H9 (cell line): ENCODE measurements at regions not wholly inside any gene's neighbourhood (a gene's known extent, or its start where the extent isn't known, plus 50 kb on each side); places are given as distances from the start of the nearest gene placed in this dataset.

Experiments used
- DNase-seq: peaks from one replicate; pipeline ENCODE4 v3.0.0-alpha.2; 2017
- H2AFZ ChIP-seq: one replicate; pipeline ENCODE4 v1.6.1; 2013; ENCODE audit warnings: mild to moderate bottlenecking, low read length, control low read depth, moderate library complexity
- H2AK5ac ChIP-seq: 2 replicates; pipeline ENCODE4 v1.6.1; 2013; ENCODE audit warnings: low read length, control low read depth, mixed read lengths; ENCODE audit not compliant: insufficient read length
- H2BK120ac ChIP-seq: one replicate; pipeline ENCODE4 v1.6.1; 2013; ENCODE audit warnings: low read depth, mild to moderate bottlenecking, low read length, control low read depth, inconsistent platforms; ENCODE audit not compliant: poor library complexity, severe bottlenecking
- H2BK12ac ChIP-seq: 2 replicates; pipeline ENCODE4 v1.6.1; 2013; ENCODE audit warnings: low read length, control low read depth, mixed read lengths, low read depth; ENCODE audit not compliant: insufficient read length
- H2BK15ac ChIP-seq: 2 replicates; pipeline ENCODE4 v1.6.1; 2013; ENCODE audit warnings: low read depth, low read length, control low read depth
- H2BK20ac ChIP-seq: one replicate; pipeline ENCODE4 v1.6.1; 2013; ENCODE audit warnings: low read depth, mild to moderate bottlenecking, low read length, control low read depth, inconsistent platforms; ENCODE audit not compliant: poor library complexity, severe bottlenecking
- H2BK5ac ChIP-seq: 2 replicates; pipeline ENCODE4 v1.6.1; 2013; ENCODE audit warnings: low read length, control low read depth, mixed read lengths; ENCODE audit not compliant: insufficient read length
- H3K14ac ChIP-seq: 2 replicates; pipeline ENCODE4 v1.6.1; 2013; ENCODE audit warnings: low read length, control low read depth; ENCODE audit not compliant: insufficient read depth
- H3K18ac ChIP-seq: 2 replicates; pipeline ENCODE4 v1.6.1; 2013; ENCODE audit warnings: low read depth, mild to moderate bottlenecking, mixed read lengths, low read length, control low read depth; ENCODE audit not compliant: insufficient read length
- H3K23ac ChIP-seq: 2 replicates; pipeline ENCODE4 v1.6.1; 2013; ENCODE audit warnings: low read length, control low read depth, mixed read lengths, low read depth; ENCODE audit not compliant: insufficient read length
- H3K23me2 ChIP-seq: 2 replicates; pipeline ENCODE4 v1.6.1; 2013; ENCODE audit warnings: low read depth, mild to moderate bottlenecking, mixed read lengths, low read length, control low read depth; ENCODE audit not compliant: insufficient read length, poor library complexity, severe bottlenecking
- H3K27ac ChIP-seq: 2 replicates; pipeline ENCODE4 v1.5.1; 2013; ENCODE audit warnings: low read length, control low read depth, mixed read lengths, low read depth; ENCODE audit not compliant: insufficient read length
- H3K27me3 ChIP-seq: 2 replicates; pipeline ENCODE4 v1.6.1; 2013; ENCODE audit warnings: low read length, control low read depth, inconsistent platforms; ENCODE audit not compliant: insufficient read depth
- H3K4ac ChIP-seq: 2 replicates; pipeline ENCODE4 v1.6.1; 2013; ENCODE audit warnings: low read depth, mild to moderate bottlenecking, control low read depth, inconsistent platforms, low read length, moderate library complexity
- H3K4me1 ChIP-seq: 2 replicates; pipeline ENCODE4 v1.6.1; 2013; ENCODE audit warnings: low read length, control low read depth, inconsistent platforms; ENCODE audit not compliant: insufficient read depth
- H3K4me2 ChIP-seq: 2 replicates; pipeline ENCODE4 v1.6.1; 2013; ENCODE audit warnings: low read length, control low read depth, mixed read lengths; ENCODE audit not compliant: insufficient read length, insufficient read depth
- H3K56ac ChIP-seq: 2 replicates; pipeline ENCODE4 v1.6.1; 2013; ENCODE audit warnings: low read depth, mild to moderate bottlenecking, mixed read lengths, low read length, control low read depth; ENCODE audit not compliant: insufficient read length
- H3K79me1 ChIP-seq: 2 replicates; pipeline ENCODE4 v1.6.1; 2013; ENCODE audit warnings: low read depth, mild to moderate bottlenecking, moderate library complexity, low read length, control low read depth, inconsistent platforms; ENCODE audit not compliant: insufficient read depth, poor library complexity, severe bottlenecking
- H3K79me2 ChIP-seq: 2 replicates; pipeline ENCODE4 v1.6.1; 2013; ENCODE audit warnings: low read length, control low read depth, inconsistent platforms; ENCODE audit not compliant: insufficient read depth
- H3K9ac ChIP-seq: 2 replicates; pipeline ENCODE4 v1.6.1; 2013; ENCODE audit warnings: low read length, control low read depth, mixed read lengths; ENCODE audit not compliant: insufficient read length; ENCODE audit errors: extremely low read depth
- H3K9me3 ChIP-seq: one replicate; pipeline ENCODE4 v1.6.1; 2013; ENCODE audit warnings: low read depth, low read length, inconsistent platforms; ENCODE audit not compliant: control insufficient read depth
- H3T11ph ChIP-seq: one replicate; pipeline ENCODE4 v1.6.1; 2013; ENCODE audit warnings: mild to moderate bottlenecking, low read length, control low read depth, inconsistent platforms
- H4K20me1 ChIP-seq: one replicate; pipeline ENCODE4 v1.6.1; 2013; ENCODE audit not compliant: control insufficient read depth, insufficient read length, insufficient read depth
- H4K5ac ChIP-seq: 2 replicates; pipeline ENCODE4 v1.6.1; 2013; ENCODE audit warnings: low read depth, mild to moderate bottlenecking, mixed read lengths, low read length, control low read depth; ENCODE audit not compliant: insufficient read length
- H4K8ac ChIP-seq: replicated peaks from 2 replicates; pipeline ENCODE4 v1.6.1; 2013; ENCODE audit warnings: low read length, control low read depth, mixed read lengths, low read depth; ENCODE audit not compliant: insufficient read length
- H4K91ac ChIP-seq: 2 replicates; pipeline ENCODE4 v1.6.1; 2013; ENCODE audit warnings: low read depth, mild to moderate bottlenecking, moderate library complexity, mixed read lengths, low read length, control low read depth; ENCODE audit not compliant: insufficient read length
- H3K27ac Mint-ChIP-seq, 3 experiments: 2 replicates in 2 of 3; 3 replicates in 1 of 3; pipeline ENCODE4 v1.8.0; 2020 to 2021; ENCODE audit warnings: mixed read lengths in 3 of 3, mild to moderate bottlenecking in 1 of 3, moderate library complexity in 1 of 3
- H3K27me3 Mint-ChIP-seq: 2 replicates; pipeline ENCODE4 v1.8.0; 2021; ENCODE audit warnings: low read depth, mild to moderate bottlenecking, moderate library complexity, mixed read lengths
- H3K36me3 Mint-ChIP-seq, 3 experiments: 2 replicates in 2 of 3; 3 replicates in 1 of 3; pipeline ENCODE4 v1.8.0; 2020 to 2021; ENCODE audit warnings: low read depth in 3 of 3, mixed read lengths in 3 of 3; ENCODE audit not compliant: insufficient read depth in 1 of 3
- H3K4me1 Mint-ChIP-seq, 2 experiments: 2 replicates each; pipeline ENCODE4 v1.8.0; 2020; ENCODE audit warnings: mixed read lengths in 2 of 2
- H3K4me3 Mint-ChIP-seq, 2 experiments: 2 replicates in 1 of 2; 3 replicates in 1 of 2; pipeline ENCODE4 v1.8.0; 2020 to 2021; ENCODE audit warnings: mild to moderate bottlenecking in 2 of 2, mixed read lengths in 2 of 2, moderate library complexity in 1 of 2
- H3K9me3 Mint-ChIP-seq, 2 experiments: 2 replicates in 1 of 2; 3 replicates in 1 of 2; pipeline ENCODE4 v1.8.0; 2020; ENCODE audit warnings: mild to moderate bottlenecking in 2 of 2, mixed read lengths in 2 of 2, moderate library complexity in 1 of 2
- CTCF ChIP-seq: fragments of 200-600 bp; sonication (generic); conservative IDR thresholded peaks from 3 replicates; pipeline ENCODE4 v1.8.0; 2021; ENCODE audit warnings: antibody characterized with exemption, mild to moderate bottlenecking
- WGBS: extraction: QIAGEN DNeasy Blood & Tissue Kit; methylation state at CpG from one replicate; pipeline ENCODE4 v1.1.7; 2013; ENCODE audit warnings: missing lambda C conversion rate, low lambda C conversion rate, mixed read lengths; ENCODE audit not compliant: insufficient read length; ENCODE audit errors: extremely low coverage; 5-methylcytosine and 5-hydroxymethylcytosine counted together

- Histone ChIP-seq H3T11ph (no peak overlapping the region), H3K23me2 (no peaks in the 10 kb centered on the region), H3K18ac (no peak overlapping the region), H3K4ac (no peak overlapping the region), H3K56ac (no peak overlapping the region), H3K79me2 (no peaks in the 10 kb centered on the region), H3K14ac (no peak overlapping the region), H3K9me3 (no peaks in the 10 kb centered on the region), H4K20me1 (no peaks in the 10 kb centered on the region), H3K4me1 (no peaks in the 10 kb centered on the region), H3K27me3 (no peaks in the 10 kb centered on the region), H4K8ac (no peak overlapping the region), H2BK12ac (no peak overlapping the region), H3K4me2 (no peak overlapping the region), H4K91ac (no peak overlapping the region), H2BK20ac (no peak overlapping the region), H2BK15ac (no peak overlapping the region), H2BK5ac (no peak overlapping the region), H2AFZ (no peak overlapping the region), H3K9ac (no peak overlapping the region), H3K27ac (no peak overlapping the region), H3K79me1 (no peaks in the 10 kb centered on the region), H2BK120ac (no peak overlapping the region), H3K23ac (no peak overlapping the region), H2AK5ac (no peak overlapping the region), H4K5ac (no peak overlapping the region)
- H3K27ac Mint-ChIP-seq: no peak overlapping the region
- H3K27me3 Mint-ChIP-seq: no peaks in the 10 kb centered on the region
- no peaks in the 10 kb centered on the region for H3K36me3 Mint-ChIP-seq
- no peak for TF ChIP-seq CTCF
- WGBS: no CpG with 5 or more reads among the region's 3 CpGs
- H3K4me3 Mint-ChIP-seq: no peak overlapping the region
- DNase-seq: no peak
- no peaks in the 10 kb centered on the region for H3K9me3 Mint-ChIP-seq
- H3K4me1 Mint-ChIP-seq: 0 out of 4 replicates have a peak, but pooled peaks cover 0 to under 1% of the 10 kb centered on the region in 2 experiments
Observed at GRCh38 chr7:46847126-46847525, 734.8 kb downstream of the TNS3 start.
